Central memory CD8-positive, alpha-beta T cell (primary cell): ENCODE measurements at regions not wholly inside any gene's neighbourhood (a gene's known extent, or its start where the extent isn't known, plus 50 kb on each side); places are given as distances from the start of the nearest gene placed in this dataset.
"Not testable (repeated sequence)": the region's sequence is repeated elsewhere in the genome, so short reads cannot be mapped to it uniquely, and the experiment has no call there.

Experiments
- ATAC-seq: fragments of 150-1000 bp; cut with Tn5 transposase; replicated peaks from 2 replicates; pipeline ENCODE4 v1.10.0; 2022; ENCODE audit warnings: mild to moderate bottlenecking, moderate FRiP score, moderate number of reproducible peaks; ENCODE audit not compliant: poor library complexity, severe bottlenecking; ENCODE audit errors: extremely low read depth
- DNase-seq, 2 donors: peaks; one replicate each; pipeline ENCODE4 v3.0.0; 2021; ENCODE audit warnings: low spot score in 2 of 2
- H3K27ac Mint-ChIP-seq: one replicate; pipeline ENCODE4 v1.8.0; 2022; ENCODE audit warnings: low read depth, mild to moderate bottlenecking, moderate library complexity, mixed read lengths
- H3K27me3 Mint-ChIP-seq: one replicate; pipeline ENCODE4 v1.8.0; 2022; ENCODE audit warnings: mixed read lengths
- H3K36me3 Mint-ChIP-seq: one replicate; pipeline ENCODE4 v1.8.0; 2022; ENCODE audit warnings: mild to moderate bottlenecking, moderate library complexity, mixed read lengths; ENCODE audit not compliant: insufficient read depth
- H3K4me1 Mint-ChIP-seq: one replicate; pipeline ENCODE4 v1.8.0; 2022; ENCODE audit warnings: mixed read lengths
- H3K4me3 Mint-ChIP-seq: one replicate; pipeline ENCODE4 v1.8.0; 2022; ENCODE audit warnings: mild to moderate bottlenecking, moderate library complexity, mixed read lengths
- H3K9me3 Mint-ChIP-seq: one replicate; pipeline ENCODE4 v1.8.0; 2022; ENCODE audit warnings: mixed read lengths

- ATAC-seq: no peak
- no peak overlapping the region for H3K4me3 Mint-ChIP-seq
- peaks cover 30% of the 10 kb centered on the region for H3K4me1 Mint-ChIP-seq
- H3K36me3 Mint-ChIP-seq: no peaks in the 10 kb centered on the region
- H3K27ac Mint-ChIP-seq: no peak overlapping the region
- no peaks in the 10 kb centered on the region for H3K27me3 Mint-ChIP-seq
- DNase-seq: no peak
- no peaks in the 10 kb centered on the region for H3K9me3 Mint-ChIP-seq
These were observed 238.6 kb downstream of the RAP2B start for GRCh38 chr3:153400641-153401040.

- ATAC-seq (no peak), DNase-seq (no peak)
- Mint-ChIP-seq H3K27me3 (no peaks in the 10 kb centered on the region), H3K9me3 (no peaks in the 10 kb centered on the region), H3K36me3 (no peaks in the 10 kb centered on the region), H3K27ac (no peak overlapping the region), H3K4me1 (peaks cover 22% of the 10 kb centered on the region), H3K4me3 (no peak overlapping the region)
These were observed 242.1 kb downstream of the RAP2B start for GRCh38 chr3:153404157-153404556.

GRCh38 chr3:153405320-153405719, 243.3 kb downstream of the RAP2B start:
- H3K4me1 Mint-ChIP-seq: peaks cover 13% of the 10 kb centered on the region
- not testable (repeated sequence) for H3K27ac Mint-ChIP-seq, DNase-seq, H3K36me3 Mint-ChIP-seq, H3K27me3 Mint-ChIP-seq, ATAC-seq, H3K4me3 Mint-ChIP-seq, H3K9me3 Mint-ChIP-seq

GRCh38 chr3:153410517-153410916, 248.5 kb downstream of the RAP2B start:
- ATAC-seq (no peak), DNase-seq (no peak)
- Mint-ChIP-seq H3K27me3 (no peaks in the 10 kb centered on the region), H3K9me3 (no peaks in the 10 kb centered on the region), H3K27ac (no peak overlapping the region), H3K4me1 (peaks cover 6% of the 10 kb centered on the region), H3K36me3 (no peaks in the 10 kb centered on the region), H3K4me3 (no peak overlapping the region)

DNA sequence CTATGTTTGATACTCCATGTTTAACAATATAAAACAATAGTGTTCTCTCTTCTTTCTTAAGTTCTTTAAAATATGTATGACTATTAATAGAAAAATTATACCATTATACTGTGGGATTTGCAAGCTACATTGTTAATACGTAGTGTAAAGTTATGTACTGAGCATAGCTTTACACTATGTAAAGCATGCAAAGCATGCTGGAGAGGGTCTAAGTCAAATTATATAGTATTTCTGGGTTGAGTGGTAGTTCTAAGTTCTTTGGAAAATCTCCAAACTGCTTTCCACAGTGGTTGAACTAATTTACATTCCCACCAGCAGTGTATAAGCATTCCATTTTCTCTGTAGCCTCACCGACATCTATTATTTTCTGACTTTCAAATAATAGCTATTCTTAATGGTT, 253.0 kb downstream of the RAP2B start:
- ATAC-seq: no peak
- peaks cover 6% of the 10 kb centered on the region for H3K4me1 Mint-ChIP-seq
- no peak overlapping the region for H3K4me3 Mint-ChIP-seq
- peaks cover 1% of the 10 kb centered on the region for H3K36me3 Mint-ChIP-seq
- H3K27ac Mint-ChIP-seq: no peak overlapping the region
- H3K9me3 Mint-ChIP-seq: peaks cover 12% of the 10 kb centered on the region
- no peaks in the 10 kb centered on the region for H3K27me3 Mint-ChIP-seq
- DNase-seq: no peak

DNA sequence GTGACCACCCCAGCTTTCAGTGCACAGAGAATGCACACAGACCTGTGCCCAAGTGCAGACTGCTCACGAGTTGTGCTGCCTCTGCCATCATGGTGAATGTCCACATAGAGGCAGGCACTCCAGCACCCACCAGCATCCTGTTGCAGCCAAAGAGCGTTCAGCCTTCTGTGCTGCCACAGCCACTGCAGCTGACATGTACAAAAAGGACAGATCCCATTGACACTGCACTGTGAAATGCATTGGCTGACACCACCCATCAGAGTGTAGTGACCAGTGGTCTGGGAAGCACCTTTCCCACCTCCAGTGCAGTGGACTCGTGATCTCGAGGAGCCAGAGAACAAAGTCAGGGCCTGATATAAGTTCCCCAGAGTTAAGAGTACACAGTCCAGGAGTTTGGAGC, 260.3 kb downstream of the RAP2B start:
- ATAC-seq (no peak), DNase-seq (no peak)
- Mint-ChIP-seq H3K27me3 (no peaks in the 10 kb centered on the region), H3K4me3 (no peak overlapping the region), H3K27ac (no peak overlapping the region), H3K36me3 (peaks cover 3% of the 10 kb centered on the region), H3K4me1 (no peaks in the 10 kb centered on the region), H3K9me3 (peaks cover 40% of the 10 kb centered on the region)

- not testable (repeated sequence) for H3K36me3 Mint-ChIP-seq, H3K27ac Mint-ChIP-seq, H3K27me3 Mint-ChIP-seq, DNase-seq, ATAC-seq, H3K4me3 Mint-ChIP-seq, H3K4me1 Mint-ChIP-seq
- peaks cover 34% of the 10 kb centered on the region for H3K9me3 Mint-ChIP-seq
These were observed 261.8 kb downstream of the RAP2B start for GRCh38 chr3:153423820-153424219.

GRCh38 chr3:153426344-153426743, 264.3 kb downstream of the RAP2B start:
- Mint-ChIP-seq H3K36me3 (peaks cover 1% of the 10 kb centered on the region), H3K27ac (no peak overlapping the region), H3K4me1 (no peaks in the 10 kb centered on the region), H3K27me3 (no peaks in the 10 kb centered on the region), H3K9me3 (peaks cover 23% of the 10 kb centered on the region), H3K4me3 (no peak overlapping the region)
- ATAC-seq (no peak), DNase-seq (no peak)

- H3K4me1 Mint-ChIP-seq: no peaks in the 10 kb centered on the region
- DNase-seq (no peak), ATAC-seq (no peak)
- no peak overlapping the region for H3K4me3 Mint-ChIP-seq
- peaks cover 1% of the 10 kb centered on the region for H3K36me3 Mint-ChIP-seq
- H3K9me3 Mint-ChIP-seq: peaks cover 23% of the 10 kb centered on the region
- H3K27me3 Mint-ChIP-seq: no peaks in the 10 kb centered on the region
- no peak overlapping the region for H3K27ac Mint-ChIP-seq
These were observed 264.8 kb downstream of the RAP2B start for GRCh38 chr3:153426803-153427202.

DNA sequence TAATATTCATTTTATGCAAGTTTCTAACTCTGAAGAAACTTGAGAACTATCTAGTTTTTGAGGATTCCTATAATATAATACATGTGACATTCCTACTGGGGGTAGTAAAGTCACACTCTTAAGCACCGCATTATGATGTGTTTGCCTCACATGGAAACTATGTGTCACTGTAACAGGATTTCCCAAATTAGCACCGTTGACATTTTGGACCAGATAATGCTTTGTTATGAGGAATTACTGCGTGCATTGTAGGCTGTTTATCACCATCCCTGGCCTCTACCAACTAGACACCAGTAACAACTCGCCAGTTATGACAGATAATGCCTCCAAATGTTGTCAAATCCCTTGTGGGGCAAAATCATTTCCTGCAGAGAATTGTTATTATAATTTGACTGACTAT, 267.8 kb downstream of the RAP2B start:
- ATAC-seq: no peak
- Mint-ChIP-seq H3K9me3 (peaks cover 2% of the 10 kb centered on the region), H3K27me3 (no peaks in the 10 kb centered on the region), H3K27ac (no peak overlapping the region), H3K4me3 (no peak overlapping the region), H3K4me1 (no peaks in the 10 kb centered on the region), H3K36me3 (no peaks in the 10 kb centered on the region)
- no peak for DNase-seq

GRCh38 chr3:153431076-153431475, 269.1 kb downstream of the RAP2B start:
- H3K27me3 Mint-ChIP-seq: no peaks in the 10 kb centered on the region
- no peaks in the 10 kb centered on the region for H3K36me3 Mint-ChIP-seq
- H3K4me3 Mint-ChIP-seq: no peak overlapping the region
- no peak for DNase-seq
- no peak for ATAC-seq
- H3K27ac Mint-ChIP-seq: no peak overlapping the region
- H3K4me1 Mint-ChIP-seq: no peaks in the 10 kb centered on the region
- H3K9me3 Mint-ChIP-seq: no peaks in the 10 kb centered on the region

GRCh38 chr3:153437666-153438065, 275.6 kb downstream of the RAP2B start:
- ATAC-seq: no peak
- no peaks in the 10 kb centered on the region for H3K27me3 Mint-ChIP-seq
- no peak for DNase-seq
- no peaks in the 10 kb centered on the region for H3K9me3 Mint-ChIP-seq
- peaks cover 8% of the 10 kb centered on the region for H3K4me1 Mint-ChIP-seq
- peaks cover 2% of the 10 kb centered on the region for H3K36me3 Mint-ChIP-seq
- H3K4me3 Mint-ChIP-seq: no peak overlapping the region
- H3K27ac Mint-ChIP-seq: no peak overlapping the region

- Mint-ChIP-seq H3K9me3 (no peaks in the 10 kb centered on the region), H3K27me3 (no peaks in the 10 kb centered on the region), H3K27ac (no peak overlapping the region), H3K4me1 (peaks cover 10% of the 10 kb centered on the region), H3K36me3 (peaks cover 2% of the 10 kb centered on the region), H3K4me3 (no peak overlapping the region)
- ATAC-seq (no peak), DNase-seq (no peak)
These were observed 276.2 kb downstream of the RAP2B start for GRCh38 chr3:153438271-153438670.

DNA sequence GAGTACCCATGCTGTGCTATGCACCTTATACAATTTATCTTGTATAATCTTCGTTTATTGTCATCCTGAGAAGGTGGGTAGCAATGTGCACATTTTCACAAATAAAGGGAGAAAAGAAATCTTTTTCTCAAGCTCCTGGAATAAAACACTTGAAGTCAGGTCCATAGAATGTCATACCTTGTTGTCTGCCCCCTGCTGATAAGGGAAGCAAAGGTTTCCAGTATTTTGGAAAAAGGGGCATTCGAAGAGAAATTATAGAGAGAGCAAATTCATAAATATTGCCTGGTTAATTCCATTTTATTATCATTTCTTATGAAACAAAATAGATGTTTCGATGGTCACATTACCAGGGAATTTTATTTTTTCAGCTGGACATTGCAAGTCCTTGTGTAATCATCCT, 277.8 kb downstream of the RAP2B start:
- Mint-ChIP-seq H3K4me1 (peaks cover 10% of the 10 kb centered on the region), H3K9me3 (no peaks in the 10 kb centered on the region), H3K36me3 (peaks cover 2% of the 10 kb centered on the region), H3K27ac (no peak overlapping the region), H3K4me3 (no peak overlapping the region), H3K27me3 (no peaks in the 10 kb centered on the region)
- DNase-seq (no peak), ATAC-seq (no peak)
